ENCODE measurements at regions not wholly inside any gene's neighbourhood (a gene's known extent, or its start where the extent isn't known, plus 50 kb on each side); places are given as distances from the start of the nearest gene placed in this dataset.

DNA sequence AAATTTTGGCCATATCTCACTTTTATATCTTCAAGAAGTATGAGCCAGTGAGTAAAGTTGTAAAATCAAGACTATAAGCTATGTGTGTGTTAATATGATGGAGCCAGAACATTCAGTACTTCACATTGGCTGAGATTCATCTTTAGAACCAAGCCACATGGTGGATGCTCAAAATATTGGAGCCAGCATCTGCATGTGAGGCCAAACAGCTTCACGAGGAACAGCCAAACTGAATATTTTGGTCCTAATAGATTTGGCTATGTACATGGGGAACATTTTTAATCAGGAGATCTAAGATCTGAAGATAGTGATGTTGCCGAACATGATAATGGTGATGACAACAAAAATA, 1089.8 kb downstream of the TUSC7 start:
- CTCF ChIA-PET: no interaction called here
- peaks cover 10% of the 10 kb centered on the region for H3K4me1 Mint-ChIP-seq (ENCODE audit: low read depth, unreplicated experiment)

DNA sequence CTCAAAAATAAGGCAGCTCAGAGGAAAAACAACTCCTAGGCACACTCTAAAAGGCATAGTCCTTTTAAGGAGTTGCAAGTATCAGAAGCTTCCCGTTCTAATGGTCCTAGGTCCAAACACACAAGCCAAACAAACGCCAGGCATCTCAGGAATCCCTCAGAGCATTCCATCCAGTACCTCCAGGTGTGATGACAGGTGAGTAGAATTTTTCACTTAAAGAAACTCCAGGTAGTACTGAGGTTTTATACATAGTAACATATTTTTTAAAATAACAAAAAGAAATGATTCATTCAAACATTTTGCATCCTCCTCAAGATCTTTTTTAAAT, 1092.3 kb downstream of the TUSC7 start:
- H3K27ac Mint-ChIP-seq (ENCODE audit: unreplicated experiment): peak overlapping the region; percentile 74
- no peak overlapping the region for H3K4me3 ChIP-seq (ENCODE audit: low read depth, low read length)

More for the DNA sequence above, 1089.8 kb downstream of the TUSC7 start:
- BruUV-seq (replicated peaks): no TSS peak
- Mint-ChIP-seq H3K4me3 (ENCODE audit: unreplicated experiment) (no peak overlapping the region), H3K9me3 (ENCODE audit: unreplicated experiment) (no peaks in the 10 kb centered on the region), H3K36me3 (ENCODE audit: insufficient read depth, unreplicated experiment) (no peaks in the 10 kb centered on the region), H3K27ac (ENCODE audit: unreplicated experiment) (no peak overlapping the region), H3K27me3 (ENCODE audit: insufficient read depth, unreplicated experiment) (no peaks in the 10 kb centered on the region)
- Histone ChIP-seq H3K36me3 (ENCODE audit: control insufficient read depth, insufficient read depth, low read length) (no peaks in the 10 kb centered on the region), H3K4me3 (ENCODE audit: low read depth, low read length) (no peak overlapping the region), H3K27me3 (replicated peaks; ENCODE audit: control insufficient read depth, insufficient read depth, low read length) (no peaks in the 10 kb centered on the region), H3K4me1 (no peaks in the 10 kb centered on the region), H3K9me3 (no peaks in the 10 kb centered on the region)
- TF ChIP-seq, protein P1, sequence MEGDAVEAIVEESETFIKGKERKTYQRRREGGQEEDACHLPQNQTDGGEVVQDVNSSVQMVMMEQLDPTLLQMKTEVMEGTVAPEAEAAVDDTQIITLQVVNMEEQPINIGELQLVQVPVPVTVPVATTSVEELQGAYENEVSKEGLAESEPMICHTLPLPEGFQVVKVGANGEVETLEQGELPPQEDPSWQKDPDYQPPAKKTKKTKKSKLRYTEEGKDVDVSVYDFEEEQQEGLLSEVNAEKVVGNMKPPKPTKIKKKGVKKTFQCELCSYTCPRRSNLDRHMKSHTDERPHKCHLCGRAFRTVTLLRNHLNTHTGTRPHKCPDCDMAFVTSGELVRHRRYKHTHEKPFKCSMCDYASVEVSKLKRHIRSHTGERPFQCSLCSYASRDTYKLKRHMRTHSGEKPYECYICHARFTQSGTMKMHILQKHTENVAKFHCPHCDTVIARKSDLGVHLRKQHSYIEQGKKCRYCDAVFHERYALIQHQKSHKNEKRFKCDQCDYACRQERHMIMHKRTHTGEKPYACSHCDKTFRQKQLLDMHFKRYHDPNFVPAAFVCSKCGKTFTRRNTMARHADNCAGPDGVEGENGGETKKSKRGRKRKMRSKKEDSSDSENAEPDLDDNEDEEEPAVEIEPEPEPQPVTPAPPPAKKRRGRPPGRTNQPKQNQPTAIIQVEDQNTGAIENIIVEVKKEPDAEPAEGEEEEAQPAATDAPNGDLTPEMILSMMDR (IDR thresholded peaks at IDR 0.05; ENCODE audit: insufficient read depth in 1 of 2, low read depth in 1 of 2, low read length in 1 of 2, severe bottlenecking in 1 of 2, unreplicated experiment in 1 of 2): no peak
- intact Hi-C loops (cut with micrococcal nuclease; ENCODE audit: unreplicated experiment): no loop called here
- DNase-seq: no peak
- POLR2A ChIA-PET: no interaction called here

DNA sequence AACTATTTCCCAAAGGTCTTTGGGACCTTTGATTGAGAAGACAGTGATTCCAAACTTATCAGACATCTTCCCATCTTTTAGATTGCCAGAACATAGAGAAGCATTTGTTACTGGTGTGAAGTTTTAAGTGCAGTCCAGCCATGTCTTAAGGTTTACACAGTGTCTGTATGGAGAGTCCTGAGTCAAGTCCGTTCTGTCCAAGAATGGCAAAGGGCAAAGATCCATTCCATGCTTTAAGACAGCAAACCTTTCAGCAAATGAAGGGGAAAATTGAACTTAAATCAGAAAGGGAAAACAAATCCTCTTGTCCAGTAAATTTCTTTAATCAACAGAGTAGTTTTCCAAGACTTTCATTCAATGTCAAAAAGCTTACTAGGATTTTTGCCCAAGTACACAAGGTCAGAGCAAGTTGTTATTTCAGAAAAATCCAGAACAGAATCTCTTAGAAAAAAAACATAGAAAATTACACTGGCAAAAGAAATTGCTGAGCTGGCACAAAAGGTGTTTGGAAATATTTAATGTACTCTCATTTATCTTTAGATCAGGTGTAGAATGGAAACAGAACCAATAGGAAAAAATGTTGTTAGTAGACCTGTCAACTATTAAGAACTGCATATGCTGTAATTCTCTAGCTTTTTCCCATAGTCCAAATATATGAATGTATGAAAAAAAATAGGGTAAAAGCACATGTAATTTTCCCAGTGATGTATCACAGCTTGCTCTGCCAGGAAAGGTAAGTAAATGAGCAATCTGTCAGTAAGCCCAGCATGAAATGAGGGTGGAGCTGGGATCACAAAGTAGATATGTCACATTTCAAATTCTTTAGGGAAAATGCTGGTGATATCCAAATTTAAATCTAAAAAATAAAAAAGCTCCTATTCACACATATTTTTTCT, 1099.9 kb downstream of the TUSC7 start:
- ChIA-PET POLR2A (no interaction called here), CTCF (no interaction called here)
- no peak overlapping the region for H3K4me3 Mint-ChIP-seq (ENCODE audit: unreplicated experiment)
- H3K4me3 ChIP-seq (ENCODE audit: low read depth, low read length): no peak overlapping the region
- no peaks in the 10 kb centered on the region for H3K27me3 Mint-ChIP-seq (ENCODE audit: insufficient read depth, unreplicated experiment)
- TF ChIP-seq, protein P1 (IDR thresholded peaks at IDR 0.05; ENCODE audit: insufficient read depth in 1 of 2, low read depth in 1 of 2, low read length in 1 of 2, severe bottlenecking in 1 of 2, unreplicated experiment in 1 of 2): no peak
- no peaks in the 10 kb centered on the region for H3K4me1 ChIP-seq
- no peaks in the 10 kb centered on the region for H3K36me3 Mint-ChIP-seq (ENCODE audit: insufficient read depth, unreplicated experiment)
- intact Hi-C loops (cut with micrococcal nuclease; ENCODE audit: unreplicated experiment): no loop called here
- no peaks in the 10 kb centered on the region for H3K9me3 ChIP-seq
- H3K4me1 Mint-ChIP-seq (ENCODE audit: low read depth, unreplicated experiment): no peaks in the 10 kb centered on the region
- no peaks in the 10 kb centered on the region for H3K36me3 ChIP-seq (ENCODE audit: control insufficient read depth, insufficient read depth, low read length)
- no peak overlapping the region for H3K27ac Mint-ChIP-seq (ENCODE audit: unreplicated experiment)
- DNase-seq: no peak
- H3K9me3 Mint-ChIP-seq (ENCODE audit: unreplicated experiment): no peaks in the 10 kb centered on the region
- no peaks in the 10 kb centered on the region for H3K27me3 ChIP-seq (replicated peaks; ENCODE audit: control insufficient read depth, insufficient read depth, low read length)
- no TSS peak for BruUV-seq (replicated peaks)

More for the DNA sequence above, 1092.3 kb downstream of the TUSC7 start:
- H3K9me3 ChIP-seq: no peaks in the 10 kb centered on the region
- no peaks in the 10 kb centered on the region for H3K9me3 Mint-ChIP-seq (ENCODE audit: unreplicated experiment)
- no peaks in the 10 kb centered on the region for H3K36me3 Mint-ChIP-seq (ENCODE audit: insufficient read depth, unreplicated experiment)
- DNase-seq: peak; percentile 17 to 41
- no peaks in the 10 kb centered on the region for H3K4me1 ChIP-seq
- CTCF ChIA-PET: interaction anchor here (0.6 kb wide), 1 partner anchor 8 kb away, joined by 3 read pairs; no protein-coding TSS in a partner anchor
- H3K27me3 Mint-ChIP-seq (ENCODE audit: insufficient read depth, unreplicated experiment): no peaks in the 10 kb centered on the region
- POLR2A ChIA-PET: no interaction called here
- no peaks in the 10 kb centered on the region for H3K27me3 ChIP-seq (replicated peaks; ENCODE audit: control insufficient read depth, insufficient read depth, low read length)
- peak overlapping the region; percentile 63 for H3K4me3 Mint-ChIP-seq (ENCODE audit: unreplicated experiment)
- TF ChIP-seq, protein P1 (IDR thresholded peaks at IDR 0.05; ENCODE audit: insufficient read depth in 1 of 2, low read depth in 1 of 2, low read length in 1 of 2, severe bottlenecking in 1 of 2, unreplicated experiment in 1 of 2): no peak
- intact Hi-C loops (cut with micrococcal nuclease; ENCODE audit: unreplicated experiment): no loop called here
- H3K36me3 ChIP-seq (ENCODE audit: control insufficient read depth, insufficient read depth, low read length): no peaks in the 10 kb centered on the region
- peaks cover 10% of the 10 kb centered on the region for H3K4me1 Mint-ChIP-seq (ENCODE audit: low read depth, unreplicated experiment)
- no TSS peak for BruUV-seq (replicated peaks)
